Spleen (tissue), 11 donors: ENCODE measurements at regions not wholly inside any gene's neighbourhood (a gene's known extent, or its start where the extent isn't known, plus 50 kb on each side); places are given as distances from the start of the nearest gene placed in this dataset.

ENCODE experiments used
- DNase-seq: peaks from one replicate; pipeline ENCODE4 v3.0.0-alpha.2; 2020
- H3K27ac ChIP-seq, 8 donors: fragments of 200-600 bp; sonication (generic) in 7 of 8; 1 replicate in 4 of 8; 2 replicates in 4 of 8; pipeline versions ENCODE4 v1.5.0 to v1.8.0; 2016 to 2021; ENCODE audit warnings: inconsistent platforms in 4 of 8, mild to moderate bottlenecking in 4 of 8, moderate library complexity in 1 of 8
- H3K27me3 ChIP-seq, 7 donors: fragments of 200-600 bp; sonication (generic) in 6 of 7; replicated peaks in 1 of 7; 1 replicate in 4 of 7; 2 replicates in 3 of 7; pipeline versions ENCODE4 v1.5.0 to v1.8.0; 2016 to 2021; ENCODE audit warnings: inconsistent platforms in 3 of 7, mild to moderate bottlenecking in 1 of 7
- H3K36me3 ChIP-seq, 6 donors: fragments of 200-600 bp; sonication (generic) in 5 of 6; 1 replicate in 4 of 6; 2 replicates in 2 of 6; pipeline versions ENCODE4 v1.5.0 to v1.8.0; 2016 to 2021; ENCODE audit warnings: inconsistent platforms in 2 of 6
- H3K4me1 ChIP-seq, 6 donors: fragments of 200-600 bp; sonication (generic) in 5 of 6; 1 replicate in 3 of 6; 2 replicates in 3 of 6; pipeline versions ENCODE4 v1.5.0 to v1.8.0; 2016 to 2021; ENCODE audit warnings: inconsistent platforms in 3 of 6
- H3K4me3 ChIP-seq, 8 donors: fragments of 200-600 bp; sonication (generic) in 7 of 8; 1 replicate in 4 of 8; 2 replicates in 4 of 8; pipeline versions ENCODE4 v1.5.0 to v1.8.0; 2016 to 2021; ENCODE audit warnings: inconsistent platforms in 4 of 8, mild to moderate bottlenecking in 4 of 8, moderate library complexity in 2 of 8
- H3K9me3 ChIP-seq, 8 donors: fragments of 200-600 bp; sonication (generic) in 7 of 8; 1 replicate in 4 of 8; 2 replicates in 4 of 8; pipeline versions ENCODE4 v1.5.0 to v1.8.0; 2016 to 2021; ENCODE audit warnings: inconsistent platforms in 4 of 8
- CTCF ChIP-seq, 11 experiments: fragments of 200-600 bp in 7 of 11; fragments of 450-650 bp in 4 of 11; sonication (generic) in 4 of 11; IDR thresholded peaks in 8 of 11; conservative IDR thresholded peaks in 3 of 11; 1 replicate in 7 of 11; 2 replicates in 4 of 11; pipeline versions ENCODE4 v1.4.0 to v1.8.0; 2016 to 2021; ENCODE audit warnings: antibody characterized with exemption in 11 of 11, inconsistent platforms in 4 of 11, mild to moderate bottlenecking in 1 of 11
- POLR2A ChIP-seq, 3 donors: fragments of 450-650 bp; IDR thresholded peaks; one replicate each; pipeline ENCODE4 v1.5.1; 2017; ENCODE audit warnings: antibody characterized with exemption in 3 of 3, mild to moderate bottlenecking in 1 of 3
- POLR2AphosphoS5 ChIP-seq, 3 donors: sonication (generic); formaldehyde crosslinking; IDR thresholded peaks; one replicate each; pipeline ENCODE4 v1.5.1; 2017; ENCODE audit warnings: antibody characterized with exemption in 3 of 3
- WGBS, 5 donors: extraction: QIAGEN DNeasy Blood & Tissue Kit in 3 of 5; methylation state at CpG; one replicate each; pipeline versions ENCODE4 v1.1.5 to v1.1.7; 2013 to 2018; 5-methylcytosine and 5-hydroxymethylcytosine counted together
- intact Hi-C: fragments of 100-400 bp; cut with DNase I; formaldehyde crosslinking; loops from one replicate; pipeline ENCODE4 v1.15.0; 2023; ENCODE audit warnings: low total_unique reads
- donor health status: healthy with polysubstance abuse.
- donor health status: DM: no; HTN: no; CAD: no; lungs with moderate emphysema.
- donor health status: DM: no; HTN: no; CAD: no.
- donor health status: Bipolar disorder and iron deficiency.
- donor health status: healthy.
- donor health status: DM: no; HTN: no; CAD: no.
- donor health status: DM: yes; HTN: yes; CAD: no.

GRCh38 chr3:99352811-99353210 lies 285.6 kb upstream of the COL8A1 start:
- intact Hi-C loops: no loop called here
- H3K36me3 ChIP-seq: no peaks in the 10 kb centered on the region
- no peak overlapping the region for H3K4me3 ChIP-seq
- no peaks in the 10 kb centered on the region for H3K27me3 ChIP-seq
- DNase-seq: no peak
- TF ChIP-seq POLR2A (IDR thresholded peaks at IDR 0.05) (no peak), CTCF (IDR thresholded peaks at IDR 0.05 in 8 of 11, conservative IDR thresholded peaks at IDR 0.05 in 3 of 11) (no peak), POLR2AphosphoS5 (IDR thresholded peaks at IDR 0.05) (no peak)
- H3K4me1 ChIP-seq: no peaks in the 10 kb centered on the region
- no peak overlapping the region for H3K27ac ChIP-seq
- WGBS, 5 donors: 65 to 92% (median 77%) methylated on average over 3 of the region's 3 CpGs
- H3K9me3 ChIP-seq: no peaks in the 10 kb centered on the region

DNA sequence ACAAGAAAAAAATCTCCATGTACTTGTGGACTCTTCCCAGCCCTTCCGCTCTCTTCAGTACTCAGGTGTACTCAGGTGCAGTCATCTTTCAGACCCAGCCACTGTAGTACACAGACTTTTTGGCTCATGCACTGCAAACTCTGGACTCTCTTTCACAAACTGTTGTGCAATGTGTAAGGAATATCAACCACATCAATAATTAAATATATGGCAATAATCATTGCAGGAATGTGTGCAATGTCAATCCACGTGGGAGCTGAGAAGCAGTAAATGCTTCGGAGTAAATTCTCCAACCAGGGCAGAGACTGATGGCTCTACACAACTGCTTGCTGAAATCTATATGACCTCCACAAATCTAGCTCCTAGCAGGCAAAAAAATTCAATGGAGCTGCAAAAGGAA lies 287.3 kb upstream of the COL8A1 start:
- H3K4me1 ChIP-seq: no peaks in the 10 kb centered on the region
- TF ChIP-seq POLR2A (IDR thresholded peaks at IDR 0.05) (no peak), POLR2AphosphoS5 (IDR thresholded peaks at IDR 0.05) (no peak), CTCF (IDR thresholded peaks at IDR 0.05 in 8 of 11, conservative IDR thresholded peaks at IDR 0.05 in 3 of 11) (no peak)
- H3K4me3 ChIP-seq: no peak overlapping the region
- DNase-seq: no peak
- no peaks in the 10 kb centered on the region for H3K9me3 ChIP-seq
- H3K27ac ChIP-seq: no peak overlapping the region
- no peaks in the 10 kb centered on the region for H3K36me3 ChIP-seq
- 79 to 89% (median 84%) methylated on average over 3 of the region's 3 CpGs for WGBS, 5 donors
- H3K27me3 ChIP-seq: no peaks in the 10 kb centered on the region
- intact Hi-C loops: no loop called here

DNA sequence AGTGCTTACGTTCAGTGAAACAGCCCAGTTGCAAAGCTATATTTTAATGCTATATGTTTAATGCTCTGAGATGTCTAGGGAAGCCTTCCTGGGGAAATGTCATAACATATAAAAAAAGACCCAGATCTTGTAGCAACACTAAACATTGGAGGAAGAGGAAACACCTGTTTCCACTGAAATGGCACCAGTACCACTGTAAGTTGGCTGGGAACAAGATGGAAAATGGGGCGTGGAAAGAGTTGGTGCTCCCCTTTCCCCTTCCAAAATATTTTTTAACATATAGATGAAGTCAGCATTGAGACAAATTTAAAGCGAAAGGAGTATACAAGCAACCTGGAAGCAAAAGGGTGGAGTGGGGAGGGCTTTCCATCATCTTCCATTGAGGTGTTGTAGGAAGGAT lies 289.9 kb upstream of the COL8A1 start:
- 31 to 47% (median 38%) methylated on average over 3 of the region's 3 CpGs for WGBS, 5 donors
- TF ChIP-seq POLR2AphosphoS5 (IDR thresholded peaks at IDR 0.05): no peak
- TF ChIP-seq POLR2A (IDR thresholded peaks at IDR 0.05): no peak
- TF ChIP-seq CTCF (IDR thresholded peaks at IDR 0.05 in 8 of 11, conservative IDR thresholded peaks at IDR 0.05 in 3 of 11): no peak
- Histone ChIP-seq H3K36me3 (no peaks in the 10 kb centered on the region), H3K27ac (no peak overlapping the region), H3K4me3 (no peak overlapping the region), H3K9me3 (no peaks in the 10 kb centered on the region), H3K4me1 (no peaks in the 10 kb centered on the region), H3K27me3 (no peaks in the 10 kb centered on the region)
- intact Hi-C loops: no loop called here
- no peak for DNase-seq

DNA sequence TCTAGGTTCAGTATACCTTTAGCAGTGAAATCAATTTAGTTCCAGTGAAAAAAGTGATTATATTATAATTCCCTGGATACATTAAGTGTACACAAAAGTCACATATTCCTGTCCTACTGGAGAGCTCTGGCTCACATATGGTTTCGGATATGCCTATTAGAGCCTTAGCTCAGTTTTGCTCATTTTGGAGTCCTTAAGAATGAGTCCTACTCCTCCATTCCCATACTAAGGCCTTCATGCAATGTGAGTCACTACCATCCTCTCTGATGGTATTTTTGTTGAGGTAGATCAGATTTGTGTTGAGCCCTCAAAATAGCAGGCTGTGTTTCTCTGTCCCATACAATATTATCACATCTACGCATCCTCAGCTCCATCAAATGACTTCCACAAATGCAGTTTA lies 294.2 kb upstream of the COL8A1 start:
- intact Hi-C loops: no loop called here

More for the DNA sequence above, 294.2 kb upstream of the COL8A1 start:
- H3K36me3 ChIP-seq: no peaks in the 10 kb centered on the region
- H3K27me3 ChIP-seq: no peaks in the 10 kb centered on the region
- H3K4me3 ChIP-seq: no peak overlapping the region
- no peak overlapping the region for H3K27ac ChIP-seq
- WGBS, 5 donors: 85 to 98% (median 85%) methylated on average over 2 of the region's 2 CpGs
- TF ChIP-seq POLR2A (IDR thresholded peaks at IDR 0.05): no peak
- TF ChIP-seq CTCF (IDR thresholded peaks at IDR 0.05 in 8 of 11, conservative IDR thresholded peaks at IDR 0.05 in 3 of 11): no peak
- TF ChIP-seq POLR2AphosphoS5 (IDR thresholded peaks at IDR 0.05): no peak
- peaks cover 0 to 16% (median 2%) of the 10 kb centered on the region in 8 donors for H3K9me3 ChIP-seq
- no peaks in the 10 kb centered on the region for H3K4me1 ChIP-seq
- DNase-seq: no peak
